Fibroblast of lung (primary cell): ENCODE measurements at regions not wholly inside any gene's neighbourhood (a gene's known extent, or its start where the extent isn't known, plus 50 kb on each side); places are given as distances from the start of the nearest gene placed in this dataset.

ENCODE experiments used
- DNase-seq, 2 donors: peaks; one replicate each; pipeline versions ENCODE4 v3.0.0 to v3.0.0-alpha.2; 2010; ENCODE audit warnings: low read depth in 2 of 2
- H2AFZ ChIP-seq: 2 replicates; pipeline ENCODE4 v1.5.1; 2012; ENCODE audit warnings: low read length, control low read depth, inconsistent platforms
- H3K27ac ChIP-seq: 2 replicates; pipeline ENCODE4 v1.5.1; 2011; ENCODE audit warnings: low read length, control low read depth; ENCODE audit not compliant: insufficient read depth
- H3K27me3 ChIP-seq: 2 replicates; pipeline ENCODE4 v1.5.1; 2011; ENCODE audit warnings: mild to moderate bottlenecking, low read length; ENCODE audit not compliant: control insufficient read depth, insufficient read depth
- H3K36me3 ChIP-seq: 2 replicates; pipeline ENCODE4 v1.5.1; 2011; ENCODE audit warnings: low read length; ENCODE audit not compliant: control insufficient read depth, insufficient read depth
- H3K4me1 ChIP-seq: 2 replicates; pipeline ENCODE4 v1.5.1; 2011; ENCODE audit warnings: low read length; ENCODE audit not compliant: control insufficient read depth, insufficient read depth; ENCODE audit errors: extremely low read depth
- H3K4me2 ChIP-seq: 2 replicates; pipeline ENCODE4 v1.5.1; 2011; ENCODE audit warnings: low read length, control low read depth; ENCODE audit not compliant: insufficient read depth; ENCODE audit errors: extremely low read depth
- H3K4me3 ChIP-seq, 4 experiments: fragments of 200-600 bp in 1 of 4; sonication (generic) in 1 of 4; replicated peaks in 1 of 4; 2 replicates each; pipeline ENCODE4 v1.5.1; 2011 to 2016; ENCODE audit warnings: low read length in 4 of 4, low read depth in 3 of 4, mild to moderate bottlenecking in 3 of 4, control low read depth in 2 of 4, inconsistent platforms in 1 of 4, mixed read lengths in 1 of 4; ENCODE audit not compliant: insufficient read depth in 1 of 4; ENCODE audit errors: control extremely low read depth in 1 of 4
- H3K79me2 ChIP-seq: 2 replicates; pipeline ENCODE4 v1.5.1; 2012; ENCODE audit warnings: mild to moderate bottlenecking, low read length, inconsistent platforms; ENCODE audit not compliant: control insufficient read depth, insufficient read depth
- H3K9ac ChIP-seq: 2 replicates; pipeline ENCODE4 v1.5.1; 2011; ENCODE audit warnings: mild to moderate bottlenecking, low read length, control low read depth; ENCODE audit not compliant: insufficient read depth
- H3K9me3 ChIP-seq: 2 replicates; pipeline ENCODE4 v1.5.1; 2012; ENCODE audit warnings: low read depth, low read length; ENCODE audit not compliant: control insufficient read depth, insufficient read depth
- H4K20me1 ChIP-seq: 2 replicates; pipeline ENCODE4 v1.5.1; 2011; ENCODE audit warnings: low read length; ENCODE audit not compliant: control insufficient read depth, insufficient read depth; ENCODE audit errors: extremely low read depth
- CTCF ChIP-seq, 2 donors: IDR thresholded peaks in 1 of 2; conservative IDR thresholded peaks in 1 of 2; 1 replicate in 1 of 2; 2 replicates in 1 of 2; pipeline ENCODE4 v1.5.1; 2011 to 2012; ENCODE audit warnings: low read length in 2 of 2, control low read depth in 1 of 2, inconsistent platforms in 1 of 2, low read depth in 1 of 2, mild to moderate bottlenecking in 1 of 2
- EZH2 ChIP-seq: IDR thresholded peaks from 2 replicates; pipeline ENCODE4 v1.5.1; 2012; ENCODE audit warnings: low read length, control low read depth, mild to moderate bottlenecking; ENCODE audit errors: missing control alignments

GRCh38 chr21:16159971-16160350 lies 430.2 kb downstream of the USP25 start:
- no peaks in the 10 kb centered on the region for H3K27me3 ChIP-seq
- no peaks in the 10 kb centered on the region for H3K36me3 ChIP-seq
- H3K4me3 ChIP-seq, result no peak overlapping the region
- H3K79me2 ChIP-seq, result no peaks in the 10 kb centered on the region
- H3K27ac ChIP-seq, result no peak overlapping the region
- no peaks in the 10 kb centered on the region for H3K4me1 ChIP-seq
- no peak overlapping the region for H3K9ac ChIP-seq
- H2AFZ ChIP-seq, result no peak overlapping the region
- DNase-seq, result no peak
- peak overlapping the region; percentile 4 for H3K4me2 ChIP-seq
- TF ChIP-seq EZH2 (no peak), CTCF (conservative IDR thresholded peaks at IDR 0.05 in 1 of 2, IDR thresholded peaks at IDR 0.05 in 1 of 2; ENCODE audit: low read depth in 1 of 2, low read length in 2 of 2) (no peak)
- H3K9me3 ChIP-seq, result no peaks in the 10 kb centered on the region
- no peaks in the 10 kb centered on the region for H4K20me1 ChIP-seq

GRCh38 chr21:16162953-16163352 lies 433.2 kb downstream of the USP25 start:
- Histone ChIP-seq H3K36me3 (no peaks in the 10 kb centered on the region), H3K4me3 (no peak overlapping the region), H3K27ac (no peak overlapping the region), H3K9ac (no peak overlapping the region), H3K79me2 (no peaks in the 10 kb centered on the region), H3K4me1 (no peaks in the 10 kb centered on the region), H3K9me3 (no peaks in the 10 kb centered on the region), H2AFZ (no peak overlapping the region), H3K27me3 (no peaks in the 10 kb centered on the region), H4K20me1 (no peaks in the 10 kb centered on the region), H3K4me2 (no peak overlapping the region)
- no peak for TF ChIP-seq EZH2
- TF ChIP-seq CTCF (conservative IDR thresholded peaks at IDR 0.05 in 1 of 2, IDR thresholded peaks at IDR 0.05 in 1 of 2; ENCODE audit: low read depth in 1 of 2, low read length in 2 of 2), result no peak
- DNase-seq, result no peak

GRCh38 chr21:16169102-16169511 lies 439.3 kb downstream of the USP25 start:
- Histone ChIP-seq H4K20me1 (no peaks in the 10 kb centered on the region), H2AFZ (no peak overlapping the region), H3K4me2 (no peak overlapping the region), H3K27me3 (no peaks in the 10 kb centered on the region), H3K4me3 (no peak overlapping the region), H3K27ac (no peak overlapping the region), H3K4me1 (no peaks in the 10 kb centered on the region), H3K9ac (no peak overlapping the region), H3K9me3 (no peaks in the 10 kb centered on the region), H3K79me2 (no peaks in the 10 kb centered on the region), H3K36me3 (no peaks in the 10 kb centered on the region)
- DNase-seq, result peak; percentile 63 to 83
- TF ChIP-seq EZH2 (no peak), CTCF (conservative IDR thresholded peaks at IDR 0.05 in 1 of 2, IDR thresholded peaks at IDR 0.05 in 1 of 2; ENCODE audit: low read depth in 1 of 2, low read length in 2 of 2) (no peak)
